ENCODE measurements at regions not wholly inside any gene's neighbourhood (a gene's known extent, or its start where the extent isn't known, plus 50 kb on each side); places are given as distances from the start of the nearest gene placed in this dataset.

DNA sequence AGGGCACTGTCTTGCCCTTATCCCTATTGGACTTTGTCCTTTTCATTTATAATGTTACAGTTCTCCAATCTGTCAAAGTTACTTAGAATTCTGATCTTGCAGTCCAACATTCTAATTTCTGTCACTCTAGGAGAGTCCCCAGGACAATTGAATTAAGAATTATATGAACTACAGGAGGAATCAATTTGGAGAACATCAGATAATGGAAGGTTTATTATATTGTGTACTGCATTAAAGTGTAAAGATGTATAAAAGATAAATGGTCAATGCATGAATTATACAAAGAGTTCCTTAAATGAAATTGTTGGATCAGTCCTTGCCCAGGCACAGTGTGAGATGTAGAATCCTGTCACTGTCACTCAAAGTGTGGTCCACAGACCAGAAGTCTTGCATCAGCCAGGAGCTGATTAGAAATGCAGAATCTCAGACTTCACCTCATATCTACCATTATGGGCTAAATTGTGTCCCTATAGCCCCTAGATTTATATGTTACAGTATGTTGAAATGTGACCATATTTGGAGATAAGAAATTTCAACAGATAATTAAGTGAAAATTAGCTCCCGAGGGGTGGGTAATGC is 145.5 kb downstream of the BTBD3 start:
- Histone ChIP-seq H3K36me3 (ENCODE audit: control insufficient read depth in 5 of 5, insufficient read depth in 5 of 5, low read length in 5 of 5) (no peaks in the 10 kb centered on the region), H3K4me3 (ENCODE audit: low read depth in 1 of 5, low read length in 5 of 5) (no peak overlapping the region), H3K9me3 (ENCODE audit: control insufficient read depth in 5 of 5, low read length in 5 of 5) (peaks cover 0 to 4% (median 0%) of the 10 kb centered on the region in 5 donors), H3K27ac (ENCODE audit: low read depth, low read length) (no peak overlapping the region), H3K4me1 (ENCODE audit: control insufficient read depth in 5 of 5, insufficient read depth in 5 of 5, low read length in 5 of 5) (no peaks in the 10 kb centered on the region), H3K9ac (ENCODE audit: low read length in 5 of 5) (no peak overlapping the region), H3K27me3 (ENCODE audit: control insufficient read depth in 5 of 5, insufficient read depth in 4 of 5, low read length in 5 of 5) (no peaks in the 10 kb centered on the region)

- H3K4me3 ChIP-seq (ENCODE audit: low read depth in 1 of 5, low read length in 5 of 5) = no peak overlapping the region
Observed at GRCh38 chr20:12064540-12064939, 146.8 kb downstream of the BTBD3 start.

GRCh38 chr20:12067686-12068085 is 150.0 kb downstream of the BTBD3 start:
- Histone ChIP-seq H3K9ac (ENCODE audit: low read length in 5 of 5) (no peak overlapping the region), H3K27me3 (ENCODE audit: control insufficient read depth in 5 of 5, insufficient read depth in 4 of 5, low read length in 5 of 5) (no peaks in the 10 kb centered on the region), H3K4me1 (ENCODE audit: control insufficient read depth in 5 of 5, insufficient read depth in 5 of 5, low read length in 5 of 5) (no peaks in the 10 kb centered on the region), H3K4me3 (ENCODE audit: low read depth in 1 of 5, low read length in 5 of 5) (no peak overlapping the region), H3K27ac (ENCODE audit: low read depth, low read length) (no peak overlapping the region), H3K9me3 (ENCODE audit: control insufficient read depth in 5 of 5, low read length in 5 of 5) (peaks cover 0 to 4% (median 0%) of the 10 kb centered on the region in 5 donors), H3K36me3 (ENCODE audit: control insufficient read depth in 5 of 5, insufficient read depth in 5 of 5, low read length in 5 of 5) (no peaks in the 10 kb centered on the region)

More at GRCh38 chr20:12064540-12064939, 146.8 kb downstream of the BTBD3 start:
- Histone ChIP-seq H3K27ac (ENCODE audit: low read depth, low read length) (no peak overlapping the region), H3K36me3 (ENCODE audit: control insufficient read depth in 5 of 5, insufficient read depth in 5 of 5, low read length in 5 of 5) (no peaks in the 10 kb centered on the region), H3K9ac (ENCODE audit: low read length in 5 of 5) (no peak overlapping the region), H3K4me1 (ENCODE audit: control insufficient read depth in 5 of 5, insufficient read depth in 5 of 5, low read length in 5 of 5) (no peaks in the 10 kb centered on the region), H3K27me3 (ENCODE audit: control insufficient read depth in 5 of 5, insufficient read depth in 4 of 5, low read length in 5 of 5) (no peaks in the 10 kb centered on the region), H3K9me3 (ENCODE audit: control insufficient read depth in 5 of 5, low read length in 5 of 5) (peaks cover 0 to 4% (median 0%) of the 10 kb centered on the region in 5 donors)

DNA sequence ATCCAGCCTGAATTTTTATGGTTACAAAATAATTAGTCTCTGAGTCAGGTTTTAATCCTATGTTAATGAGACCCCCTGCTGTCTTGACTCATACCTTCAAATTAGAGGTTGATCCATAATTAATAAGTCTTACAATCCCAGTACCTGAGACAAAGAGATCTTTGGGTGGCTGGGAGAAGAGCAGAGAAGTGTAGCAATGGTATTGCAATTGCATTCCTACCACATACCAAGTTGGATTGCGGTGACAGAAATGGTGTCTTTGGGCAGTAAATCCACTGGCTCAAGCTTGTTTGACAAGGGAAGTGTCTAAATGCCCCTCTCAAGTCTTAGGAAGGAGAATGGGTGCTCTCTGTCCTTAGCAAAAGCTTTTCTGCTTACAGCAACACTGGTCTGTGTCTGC is 150.4 kb downstream of the BTBD3 start:
- Histone ChIP-seq H3K36me3 (ENCODE audit: control insufficient read depth in 5 of 5, insufficient read depth in 5 of 5, low read length in 5 of 5) (no peaks in the 10 kb centered on the region), H3K9ac (ENCODE audit: low read length in 5 of 5) (no peak overlapping the region), H3K4me1 (ENCODE audit: control insufficient read depth in 5 of 5, insufficient read depth in 5 of 5, low read length in 5 of 5) (no peaks in the 10 kb centered on the region), H3K4me3 (ENCODE audit: low read depth in 1 of 5, low read length in 5 of 5) (no peak overlapping the region), H3K9me3 (ENCODE audit: control insufficient read depth in 5 of 5, low read length in 5 of 5) (peaks cover 0 to 4% (median 0%) of the 10 kb centered on the region in 5 donors), H3K27me3 (ENCODE audit: control insufficient read depth in 5 of 5, insufficient read depth in 4 of 5, low read length in 5 of 5) (no peaks in the 10 kb centered on the region), H3K27ac (ENCODE audit: low read depth, low read length) (no peak overlapping the region)

- H3K4me1 ChIP-seq (ENCODE audit: control insufficient read depth in 5 of 5, insufficient read depth in 5 of 5, low read length in 5 of 5) = no peaks in the 10 kb centered on the region
- H3K9ac ChIP-seq (ENCODE audit: low read length in 5 of 5) = no peak overlapping the region
- no peak overlapping the region for H3K27ac ChIP-seq (ENCODE audit: low read depth, low read length)
- H3K27me3 ChIP-seq (ENCODE audit: control insufficient read depth in 5 of 5, insufficient read depth in 4 of 5, low read length in 5 of 5) = no peaks in the 10 kb centered on the region
- H3K4me3 ChIP-seq (ENCODE audit: low read depth in 1 of 5, low read length in 5 of 5) = no peak overlapping the region
- peaks cover 0 to 4% (median 0%) of the 10 kb centered on the region in 5 donors for H3K9me3 ChIP-seq (ENCODE audit: control insufficient read depth in 5 of 5, low read length in 5 of 5)
- no peaks in the 10 kb centered on the region for H3K36me3 ChIP-seq (ENCODE audit: control insufficient read depth in 5 of 5, insufficient read depth in 5 of 5, low read length in 5 of 5)
Observed at GRCh38 chr20:12069181-12069580, 151.5 kb downstream of the BTBD3 start.

GRCh38 chr20:12072221-12072953 is 154.7 kb downstream of the BTBD3 start:
- Histone ChIP-seq H3K9me3 (ENCODE audit: control insufficient read depth in 5 of 5, low read length in 5 of 5) (no peaks in the 10 kb centered on the region), H3K4me3 (ENCODE audit: low read depth in 1 of 5, low read length in 5 of 5) (no peak overlapping the region), H3K36me3 (ENCODE audit: control insufficient read depth in 5 of 5, insufficient read depth in 5 of 5, low read length in 5 of 5) (no peaks in the 10 kb centered on the region), H3K9ac (ENCODE audit: low read length in 5 of 5) (no peak overlapping the region), H3K4me1 (ENCODE audit: control insufficient read depth in 5 of 5, insufficient read depth in 5 of 5, low read length in 5 of 5) (no peaks in the 10 kb centered on the region), H3K27me3 (ENCODE audit: control insufficient read depth in 5 of 5, insufficient read depth in 4 of 5, low read length in 5 of 5) (no peaks in the 10 kb centered on the region), H3K27ac (ENCODE audit: low read depth, low read length) (no peak overlapping the region)

GRCh38 chr20:12072954-12073264 is 155.2 kb downstream of the BTBD3 start:
- no peak overlapping the region for H3K9ac ChIP-seq (ENCODE audit: low read length in 5 of 5)
- H3K4me3 ChIP-seq (ENCODE audit: low read depth in 1 of 5, low read length in 5 of 5) = no peak overlapping the region
- H3K9me3 ChIP-seq (ENCODE audit: control insufficient read depth in 5 of 5, low read length in 5 of 5) = no peaks in the 10 kb centered on the region
- no peaks in the 10 kb centered on the region for H3K27me3 ChIP-seq (ENCODE audit: control insufficient read depth in 5 of 5, insufficient read depth in 4 of 5, low read length in 5 of 5)
- H3K4me1 ChIP-seq (ENCODE audit: control insufficient read depth in 5 of 5, insufficient read depth in 5 of 5, low read length in 5 of 5) = no peaks in the 10 kb centered on the region
- no peaks in the 10 kb centered on the region for H3K36me3 ChIP-seq (ENCODE audit: control insufficient read depth in 5 of 5, insufficient read depth in 5 of 5, low read length in 5 of 5)
- H3K27ac ChIP-seq (ENCODE audit: low read depth, low read length) = no peak overlapping the region

DNA sequence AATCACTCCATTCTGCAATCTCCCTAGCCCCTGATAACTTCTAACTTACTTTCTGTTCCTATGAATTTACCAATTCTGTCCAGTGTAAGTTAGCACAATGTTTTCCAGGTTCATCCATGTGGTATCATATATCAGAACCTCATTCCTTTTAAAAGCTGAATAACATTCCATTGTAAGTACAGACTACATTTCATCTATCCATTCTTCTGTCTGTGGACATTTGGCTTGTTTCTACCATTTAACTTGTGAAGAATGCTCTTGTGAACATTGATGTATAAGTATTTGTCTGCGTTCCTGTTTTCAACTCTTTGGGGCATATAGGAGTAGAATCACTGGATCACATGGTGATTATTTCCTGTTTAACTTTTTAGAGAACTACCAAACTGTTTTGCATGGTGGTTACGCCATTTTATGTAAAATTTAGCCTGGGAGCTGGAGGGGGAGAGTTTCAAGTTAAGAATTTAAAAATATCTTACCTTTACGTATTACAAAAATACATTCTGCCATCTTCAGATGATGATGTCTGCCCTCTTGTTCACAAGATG is 156.5 kb downstream of the BTBD3 start:
- H3K9me3 ChIP-seq (ENCODE audit: control insufficient read depth in 5 of 5, low read length in 5 of 5) = no peaks in the 10 kb centered on the region
- H3K36me3 ChIP-seq (ENCODE audit: control insufficient read depth in 5 of 5, insufficient read depth in 5 of 5, low read length in 5 of 5) = no peaks in the 10 kb centered on the region
- no peaks in the 10 kb centered on the region for H3K27me3 ChIP-seq (ENCODE audit: control insufficient read depth in 5 of 5, insufficient read depth in 4 of 5, low read length in 5 of 5)
- no peak overlapping the region for H3K9ac ChIP-seq (ENCODE audit: low read length in 5 of 5)
- H3K4me3 ChIP-seq (ENCODE audit: low read depth in 1 of 5, low read length in 5 of 5) = no peak overlapping the region
- no peaks in the 10 kb centered on the region for H3K4me1 ChIP-seq (ENCODE audit: control insufficient read depth in 5 of 5, insufficient read depth in 5 of 5, low read length in 5 of 5)
- H3K27ac ChIP-seq (ENCODE audit: low read depth, low read length) = no peak overlapping the region

GRCh38 chr20:12076200-12076599 is 158.5 kb downstream of the BTBD3 start:
- Histone ChIP-seq H3K4me3 (ENCODE audit: low read depth in 1 of 5, low read length in 5 of 5) (no peak overlapping the region), H3K36me3 (ENCODE audit: control insufficient read depth in 5 of 5, insufficient read depth in 5 of 5, low read length in 5 of 5) (no peaks in the 10 kb centered on the region), H3K27ac (ENCODE audit: low read depth, low read length) (no peak overlapping the region), H3K4me1 (ENCODE audit: control insufficient read depth in 5 of 5, insufficient read depth in 5 of 5, low read length in 5 of 5) (no peaks in the 10 kb centered on the region), H3K9ac (ENCODE audit: low read length in 5 of 5) (no peak overlapping the region), H3K9me3 (ENCODE audit: control insufficient read depth in 5 of 5, low read length in 5 of 5) (no peaks in the 10 kb centered on the region), H3K27me3 (ENCODE audit: control insufficient read depth in 5 of 5, insufficient read depth in 4 of 5, low read length in 5 of 5) (no peaks in the 10 kb centered on the region)

- Histone ChIP-seq H3K9ac (ENCODE audit: low read length in 5 of 5) (no peak overlapping the region), H3K27ac (ENCODE audit: low read depth, low read length) (no peak overlapping the region), H3K27me3 (ENCODE audit: control insufficient read depth in 5 of 5, insufficient read depth in 4 of 5, low read length in 5 of 5) (no peaks in the 10 kb centered on the region), H3K36me3 (ENCODE audit: control insufficient read depth in 5 of 5, insufficient read depth in 5 of 5, low read length in 5 of 5) (no peaks in the 10 kb centered on the region), H3K4me3 (ENCODE audit: low read depth in 1 of 5, low read length in 5 of 5) (no peak overlapping the region), H3K9me3 (ENCODE audit: control insufficient read depth in 5 of 5, low read length in 5 of 5) (no peaks in the 10 kb centered on the region), H3K4me1 (ENCODE audit: control insufficient read depth in 5 of 5, insufficient read depth in 5 of 5, low read length in 5 of 5) (no peaks in the 10 kb centered on the region)
Observed at GRCh38 chr20:12077875-12078274, 160.2 kb downstream of the BTBD3 start.

All from subcutaneous abdominal adipose tissue (tissue), 5 donors.